Parathyroid adenoma (tissue), 2 donors: ENCODE measurements at regions not wholly inside any gene's neighbourhood (a gene's known extent, or its start where the extent isn't known, plus 50 kb on each side); places are given as distances from the start of the nearest gene placed in this dataset.
"Not testable (repeated sequence)": the region's sequence is repeated elsewhere in the genome, so short reads cannot be mapped to it uniquely, and the experiment has no call there.

Experiments used
- H2AFZ ChIP-seq: fragments of 300-600 bp; sonication (generic); one replicate; pipeline ENCODE4 v1.7.0; 2017; ENCODE audit warnings: antibody characterized with exemption, mild to moderate bottlenecking
- H3K27ac ChIP-seq: fragments of 300-600 bp; sonication (generic); one replicate; pipeline ENCODE4 v1.7.0; 2017
- H3K27me3 ChIP-seq: fragments of 300-600 bp; sonication (generic); one replicate; pipeline ENCODE4 v1.7.0; 2017; ENCODE audit warnings: low read length; ENCODE audit not compliant: control insufficient read depth, insufficient read depth
- H3K36me3 ChIP-seq: fragments of 300-600 bp; sonication (generic); one replicate; pipeline ENCODE4 v1.7.0; 2017; ENCODE audit warnings: low read length; ENCODE audit not compliant: control insufficient read depth, insufficient read depth
- H3K4me1 ChIP-seq: fragments of 300-600 bp; sonication (generic); one replicate; pipeline ENCODE4 v1.7.0; 2017; ENCODE audit warnings: control low read depth
- H3K4me2 ChIP-seq: fragments of 300-600 bp; sonication (generic); one replicate; pipeline ENCODE4 v1.7.0; 2017; ENCODE audit warnings: low read length
- H3K4me3 ChIP-seq: fragments of 300-600 bp; sonication (generic); one replicate; pipeline ENCODE4 v1.7.0; 2017; ENCODE audit warnings: low read depth, low read length
- H3K79me2 ChIP-seq: fragments of 300-600 bp; sonication (generic); one replicate; pipeline ENCODE4 v1.7.0; 2017; ENCODE audit warnings: control low read depth
- H3K9ac ChIP-seq: fragments of 300-600 bp; sonication (generic); one replicate; pipeline ENCODE4 v1.7.0; 2017; ENCODE audit warnings: mild to moderate bottlenecking
- H3K9me3 ChIP-seq: fragments of 300-600 bp; sonication (generic); one replicate; pipeline ENCODE4 v1.7.0; 2017; ENCODE audit warnings: low read length; ENCODE audit not compliant: control insufficient read depth
- CTCF ChIP-seq: fragments of 300-600 bp; sonication (generic); IDR thresholded peaks from one replicate; pipeline ENCODE4 v1.7.0; 2017; ENCODE audit warnings: antibody characterized with exemption, mild to moderate bottlenecking
- donor health status: primary hyperparathyroidism.

DNA sequence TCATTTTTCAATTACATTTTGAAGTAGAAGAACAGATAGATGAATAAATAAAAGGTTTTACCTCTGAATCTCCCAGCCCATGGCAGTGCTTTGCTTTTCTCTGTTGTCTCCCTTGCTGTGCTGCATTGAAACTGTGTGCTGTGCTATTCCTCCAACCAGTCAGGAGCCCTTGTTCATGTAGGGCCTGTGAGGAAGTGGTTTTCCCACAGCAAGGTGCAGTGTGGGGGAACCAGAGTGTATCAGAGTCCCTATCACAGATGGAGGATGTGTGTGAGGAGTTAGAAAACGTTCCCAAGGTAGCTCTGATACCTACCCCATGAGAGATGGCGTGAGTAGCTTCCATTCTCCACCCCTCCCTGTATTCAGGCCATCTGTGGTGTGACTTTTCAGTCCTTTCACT, 72.8 kb upstream of the RALGAPA2 start:
- Histone ChIP-seq H3K27me3 (no peaks in the 10 kb centered on the region), H3K4me2 (no peak overlapping the region), H3K4me1 (no peaks in the 10 kb centered on the region), H3K79me2 (no peaks in the 10 kb centered on the region), H3K36me3 (no peaks in the 10 kb centered on the region), H3K9ac (no peak overlapping the region), H3K9me3 (no peaks in the 10 kb centered on the region), H2AFZ (no peak overlapping the region), H3K4me3 (no peak overlapping the region), H3K27ac (no peak overlapping the region)
- no peak for TF ChIP-seq CTCF

DNA sequence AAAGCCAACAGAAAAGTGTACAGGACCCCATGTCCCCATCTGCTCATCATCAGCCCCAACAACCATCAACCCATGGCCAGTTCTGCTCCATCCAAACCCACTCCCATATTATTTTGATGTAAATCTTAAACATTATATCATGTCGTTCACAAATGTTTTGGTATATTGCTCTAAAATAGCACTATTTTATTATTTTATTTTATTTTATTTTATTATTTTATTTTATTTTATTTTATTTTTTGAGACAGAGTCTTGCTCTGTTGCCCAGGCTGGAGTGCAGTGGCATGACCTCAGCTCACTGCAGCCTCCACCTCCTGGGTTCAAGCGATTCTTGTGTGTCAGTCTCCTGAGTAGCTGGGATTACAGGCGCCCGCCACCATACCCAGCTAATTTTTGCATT, 72.0 kb upstream of the RALGAPA2 start:
- H3K4me3 ChIP-seq, H3K36me3 ChIP-seq, H3K9ac ChIP-seq, H3K27me3 ChIP-seq, H3K4me1 ChIP-seq, H3K9me3 ChIP-seq, H3K79me2 ChIP-seq, H3K4me2 ChIP-seq, H2AFZ ChIP-seq, H3K27ac ChIP-seq: not testable (repeated sequence)

DNA sequence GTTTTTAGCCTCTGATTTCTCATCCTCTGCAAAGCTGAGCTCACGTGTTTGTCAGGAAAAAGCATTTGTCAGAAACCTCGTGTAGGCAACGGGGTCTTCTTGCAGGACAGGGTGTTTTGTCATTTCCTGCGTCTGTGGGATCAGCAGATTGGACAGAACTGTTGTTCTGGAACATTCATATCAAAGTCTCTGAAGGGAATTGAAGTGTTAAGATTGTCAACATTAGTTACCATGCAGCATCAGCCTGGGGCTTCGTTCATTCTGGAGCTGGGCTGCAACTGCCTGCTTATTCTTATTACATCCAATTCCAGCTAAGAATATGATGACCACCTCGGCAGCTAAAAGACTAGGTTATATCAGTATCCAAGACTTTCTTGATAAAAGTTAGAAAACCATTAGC, 71.0 kb upstream of the RALGAPA2 start:
- no peaks in the 10 kb centered on the region for H3K4me1 ChIP-seq
- H3K4me2 ChIP-seq: no peak overlapping the region
- no peak overlapping the region for H3K9ac ChIP-seq
- no peak overlapping the region for H3K4me3 ChIP-seq
- no peak overlapping the region for H2AFZ ChIP-seq
- H3K27ac ChIP-seq: no peak overlapping the region
- no peaks in the 10 kb centered on the region for H3K9me3 ChIP-seq
- no peaks in the 10 kb centered on the region for H3K27me3 ChIP-seq
- H3K36me3 ChIP-seq: no peaks in the 10 kb centered on the region
- no peak for TF ChIP-seq CTCF
- no peaks in the 10 kb centered on the region for H3K79me2 ChIP-seq

DNA sequence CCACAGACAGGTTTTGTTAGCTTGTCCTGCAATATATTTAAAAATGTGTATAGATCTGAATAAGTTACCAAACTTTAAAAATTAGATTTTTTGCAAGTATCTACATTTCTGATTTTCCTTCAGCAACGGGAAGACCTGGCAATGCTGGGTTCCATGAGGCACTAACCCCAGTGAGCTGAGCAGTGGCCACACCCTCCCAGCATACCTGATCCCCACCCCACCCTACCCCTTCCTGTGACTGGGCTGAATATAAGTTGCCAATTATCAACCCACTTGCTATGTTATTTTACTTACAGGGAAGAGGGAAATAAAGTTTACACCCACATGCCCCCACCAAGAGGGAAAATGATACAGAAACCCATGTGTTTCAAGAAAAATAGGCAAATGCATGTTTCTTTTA, 70.3 kb upstream of the RALGAPA2 start:
- TF ChIP-seq CTCF: no peak
- H3K4me1 ChIP-seq: no peaks in the 10 kb centered on the region
- no peaks in the 10 kb centered on the region for H3K79me2 ChIP-seq
- no peaks in the 10 kb centered on the region for H3K36me3 ChIP-seq
- H3K9me3 ChIP-seq: no peaks in the 10 kb centered on the region
- H3K27me3 ChIP-seq: no peaks in the 10 kb centered on the region
- H3K27ac ChIP-seq: no peak overlapping the region
- H2AFZ ChIP-seq: no peak overlapping the region
- no peak overlapping the region for H3K9ac ChIP-seq
- no peak overlapping the region for H3K4me3 ChIP-seq
- H3K4me2 ChIP-seq: peak overlapping the region; percentile 8

- no peaks in the 10 kb centered on the region for H3K9me3 ChIP-seq
- H3K79me2 ChIP-seq: no peaks in the 10 kb centered on the region
- H3K4me2 ChIP-seq: peak overlapping the region; percentile 8
- H3K9ac ChIP-seq: no peak overlapping the region
- H3K27ac ChIP-seq: no peak overlapping the region
- H2AFZ ChIP-seq: no peak overlapping the region
- no peaks in the 10 kb centered on the region for H3K27me3 ChIP-seq
- no peaks in the 10 kb centered on the region for H3K36me3 ChIP-seq
- no peak overlapping the region for H3K4me3 ChIP-seq
- TF ChIP-seq CTCF: no peak
- H3K4me1 ChIP-seq: no peaks in the 10 kb centered on the region
Measured at GRCh38 chr20:20782231-20782630, 69.8 kb upstream of the RALGAPA2 start.
